DND-41 (cell line): ENCODE measurements at regions not wholly inside any gene's neighbourhood (a gene's known extent, or its start where the extent isn't known, plus 50 kb on each side); places are given as distances from the start of the nearest gene placed in this dataset.

Source experiments
- EZH2 ChIP-seq: IDR thresholded peaks from 3 replicates; pipeline ENCODE4 v1.6.1; 2012; ENCODE audit warnings: borderline replicate concordance, low read depth, mild to moderate bottlenecking, moderate library complexity, low read length, inconsistent platforms; ENCODE audit not compliant: severe bottlenecking
- TF ChIP-seq, protein P1 (sequence below): IDR thresholded peaks from 2 replicates; pipeline ENCODE4 v1.5.1; 2012; ENCODE audit warnings: borderline replicate concordance, low read length, moderate library complexity, mild to moderate bottlenecking; ENCODE audit not compliant: poor library complexity, severe bottlenecking; ENCODE audit errors: extremely low read depth

DNA sequence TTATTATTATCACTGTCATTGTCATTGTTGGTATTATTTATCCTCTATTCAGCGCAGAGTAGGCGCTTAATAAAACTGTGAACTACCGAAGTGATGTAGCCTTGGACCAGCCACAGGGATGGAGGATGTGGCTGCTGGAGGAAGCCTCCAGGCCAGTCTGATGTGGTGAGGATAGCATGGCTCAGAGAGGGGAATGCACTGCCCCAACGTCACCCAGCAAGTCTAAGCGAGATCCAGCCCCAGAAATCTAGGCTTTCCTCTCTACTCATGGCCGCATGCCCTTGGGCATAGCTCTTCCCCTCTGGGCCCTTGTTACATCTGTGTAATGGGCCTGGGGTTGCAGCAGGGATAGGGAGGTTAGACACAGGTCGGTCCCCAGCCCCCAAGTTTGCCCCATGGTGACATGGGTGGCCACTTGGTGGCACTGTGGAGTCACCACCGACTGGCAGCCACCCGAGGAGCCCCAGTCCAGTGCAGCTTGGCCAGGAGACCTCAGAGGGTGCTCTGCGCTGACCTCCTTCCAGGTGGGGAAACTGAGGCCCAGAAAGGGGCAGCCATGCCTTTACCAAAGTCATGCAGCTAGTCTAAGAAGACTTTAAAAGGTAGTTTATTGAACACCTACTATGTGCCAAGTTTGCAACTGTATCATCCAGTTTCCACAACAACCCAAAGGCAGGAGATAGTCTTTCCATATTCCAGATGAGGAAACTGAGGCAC is 395.7 kb downstream of the MN1 start:
- TF ChIP-seq, protein P1, sequence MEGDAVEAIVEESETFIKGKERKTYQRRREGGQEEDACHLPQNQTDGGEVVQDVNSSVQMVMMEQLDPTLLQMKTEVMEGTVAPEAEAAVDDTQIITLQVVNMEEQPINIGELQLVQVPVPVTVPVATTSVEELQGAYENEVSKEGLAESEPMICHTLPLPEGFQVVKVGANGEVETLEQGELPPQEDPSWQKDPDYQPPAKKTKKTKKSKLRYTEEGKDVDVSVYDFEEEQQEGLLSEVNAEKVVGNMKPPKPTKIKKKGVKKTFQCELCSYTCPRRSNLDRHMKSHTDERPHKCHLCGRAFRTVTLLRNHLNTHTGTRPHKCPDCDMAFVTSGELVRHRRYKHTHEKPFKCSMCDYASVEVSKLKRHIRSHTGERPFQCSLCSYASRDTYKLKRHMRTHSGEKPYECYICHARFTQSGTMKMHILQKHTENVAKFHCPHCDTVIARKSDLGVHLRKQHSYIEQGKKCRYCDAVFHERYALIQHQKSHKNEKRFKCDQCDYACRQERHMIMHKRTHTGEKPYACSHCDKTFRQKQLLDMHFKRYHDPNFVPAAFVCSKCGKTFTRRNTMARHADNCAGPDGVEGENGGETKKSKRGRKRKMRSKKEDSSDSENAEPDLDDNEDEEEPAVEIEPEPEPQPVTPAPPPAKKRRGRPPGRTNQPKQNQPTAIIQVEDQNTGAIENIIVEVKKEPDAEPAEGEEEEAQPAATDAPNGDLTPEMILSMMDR, result peak; percentile 70
- no peak for TF ChIP-seq EZH2
